ENCODE measurements at regions not wholly inside any gene's neighbourhood (a gene's known extent, or its start where the extent isn't known, plus 50 kb on each side); places are given as distances from the start of the nearest gene placed in this dataset.

GRCh38 chr1:244230470-244230869 is 179.4 kb downstream of the ZBTB18 start:
- no peaks in the 10 kb centered on the region for H3F3A ChIP-seq (ENCODE audit: insufficient read depth, low read length, poor library complexity, severe bottlenecking)
- no peak for TF ChIP-seq REST (IDR thresholded peaks at IDR 0.05; ENCODE audit: borderline replicate concordance)
- H3K79me2 ChIP-seq (replicated peaks; ENCODE audit: insufficient read depth, low read length): no peaks in the 10 kb centered on the region
- H3K9ac ChIP-seq (ENCODE audit: low read length): no peak overlapping the region
- H3K27ac ChIP-seq (ENCODE audit: low read length): no peak overlapping the region
- no peaks in the 10 kb centered on the region for H3K9me3 ChIP-seq (ENCODE audit: low read length)
- no peak overlapping the region for H3K4me3 ChIP-seq (ENCODE audit: low read length)
- H3K36me3 ChIP-seq (ENCODE audit: insufficient read depth, low read length): no peaks in the 10 kb centered on the region
- H4K20me1 ChIP-seq (ENCODE audit: insufficient read depth): no peaks in the 10 kb centered on the region
- no peak overlapping the region for H2AFZ ChIP-seq (ENCODE audit: low read depth, low read length)
- no peak overlapping the region for H3K4me2 ChIP-seq (ENCODE audit: low read length)
- H3K27me3 ChIP-seq (ENCODE audit: insufficient read depth, low read depth, low read length): no peaks in the 10 kb centered on the region
- H3K9me2 ChIP-seq (ENCODE audit: insufficient read depth, low read length): no peaks in the 10 kb centered on the region

GRCh38 chr1:244231193-244231571 is 180.1 kb downstream of the ZBTB18 start:
- Histone ChIP-seq H3K9ac (ENCODE audit: low read length) (no peak overlapping the region), H3K9me2 (ENCODE audit: insufficient read depth, low read length) (no peaks in the 10 kb centered on the region), H2AFZ (ENCODE audit: low read depth, low read length) (no peak overlapping the region), H3K36me3 (ENCODE audit: insufficient read depth, low read length) (no peaks in the 10 kb centered on the region), H3F3A (ENCODE audit: insufficient read depth, low read length, poor library complexity, severe bottlenecking) (no peaks in the 10 kb centered on the region), H4K20me1 (ENCODE audit: insufficient read depth) (no peaks in the 10 kb centered on the region), H3K9me3 (ENCODE audit: low read length) (no peaks in the 10 kb centered on the region), H3K27ac (ENCODE audit: low read length) (no peak overlapping the region), H3K27me3 (ENCODE audit: insufficient read depth, low read depth, low read length) (no peaks in the 10 kb centered on the region), H3K79me2 (replicated peaks; ENCODE audit: insufficient read depth, low read length) (no peaks in the 10 kb centered on the region), H3K4me3 (ENCODE audit: low read length) (no peak overlapping the region), H3K4me2 (ENCODE audit: low read length) (no peak overlapping the region)
- TF ChIP-seq MXI1 (conservative IDR thresholded peaks at IDR 0.05; ENCODE audit: poor library complexity, severe bottlenecking): no peak
- no peak for TF ChIP-seq TAF1 (IDR thresholded peaks at IDR 0.05; ENCODE audit: low read depth)
- no peak for TF ChIP-seq SMC3 (conservative IDR thresholded peaks at IDR 0.05; ENCODE audit: poor library complexity)
- TF ChIP-seq, protein P1, sequence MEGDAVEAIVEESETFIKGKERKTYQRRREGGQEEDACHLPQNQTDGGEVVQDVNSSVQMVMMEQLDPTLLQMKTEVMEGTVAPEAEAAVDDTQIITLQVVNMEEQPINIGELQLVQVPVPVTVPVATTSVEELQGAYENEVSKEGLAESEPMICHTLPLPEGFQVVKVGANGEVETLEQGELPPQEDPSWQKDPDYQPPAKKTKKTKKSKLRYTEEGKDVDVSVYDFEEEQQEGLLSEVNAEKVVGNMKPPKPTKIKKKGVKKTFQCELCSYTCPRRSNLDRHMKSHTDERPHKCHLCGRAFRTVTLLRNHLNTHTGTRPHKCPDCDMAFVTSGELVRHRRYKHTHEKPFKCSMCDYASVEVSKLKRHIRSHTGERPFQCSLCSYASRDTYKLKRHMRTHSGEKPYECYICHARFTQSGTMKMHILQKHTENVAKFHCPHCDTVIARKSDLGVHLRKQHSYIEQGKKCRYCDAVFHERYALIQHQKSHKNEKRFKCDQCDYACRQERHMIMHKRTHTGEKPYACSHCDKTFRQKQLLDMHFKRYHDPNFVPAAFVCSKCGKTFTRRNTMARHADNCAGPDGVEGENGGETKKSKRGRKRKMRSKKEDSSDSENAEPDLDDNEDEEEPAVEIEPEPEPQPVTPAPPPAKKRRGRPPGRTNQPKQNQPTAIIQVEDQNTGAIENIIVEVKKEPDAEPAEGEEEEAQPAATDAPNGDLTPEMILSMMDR (IDR thresholded peaks at IDR 0.05; ENCODE audit: poor library complexity, severe bottlenecking): no peak
- TF ChIP-seq RAD21 (conservative IDR thresholded peaks at IDR 0.05): no peak
- TF ChIP-seq EP300 (conservative IDR thresholded peaks at IDR 0.05; ENCODE audit: poor library complexity, severe bottlenecking): no peak
- no peak for TF ChIP-seq REST (IDR thresholded peaks at IDR 0.05; ENCODE audit: borderline replicate concordance)
- no peak for TF ChIP-seq POLR2AphosphoS5 (IDR thresholded peaks at IDR 0.05)
- TF ChIP-seq EZH2 (IDR thresholded peaks at IDR 0.05; ENCODE audit: borderline replicate concordance, insufficient read depth, low read length, poor library complexity, severe bottlenecking): no peak
